Endothelial cell of umbilical vein (primary cell): ENCODE measurements at regions not wholly inside any gene's neighbourhood (a gene's known extent, or its start where the extent isn't known, plus 50 kb on each side); places are given as distances from the start of the nearest gene placed in this dataset.

ENCODE experiments used
- BruUV-seq: library from RNA; stranded (reverse); fragments of 400-500 nt; replicated peaks from 2 replicates; lab custom pipeline; 2021; lab: Mats Ljungman, UMichigan
- CTCF ChIA-PET: fragments of 300-600, 350-600 bp; sonication (Branson Sonifier 250); formaldehyde crosslinking; loops from one replicate; lab custom pipeline; 2021; ENCODE audit warnings: antibody characterized with exemption, inconsistent platforms; lab: Charles Lee
- POLR2A ChIA-PET: fragments of 300-600, 350-600 bp; sonication (Branson Sonifier 250); formaldehyde crosslinking; loops from one replicate; lab custom pipeline; 2021; ENCODE audit warnings: antibody characterized with exemption, inconsistent platforms; lab: Charles Lee
- DNase-seq: peaks from one replicate; pipeline ENCODE4 v3.0.0-alpha.2; 2011; ENCODE audit warnings: low read depth, low spot score
- FAIRE-seq: peaks from 2 replicates; lab custom pipeline; 2011; peaks lifted over from hg19 to GRCh38; lab: Jason Lieb, UNC
- H2AFZ ChIP-seq: 2 replicates; pipeline ENCODE4 v1.6.0; 2012; ENCODE audit warnings: low read depth, low read length, control low read depth, inconsistent platforms
- H3K27ac ChIP-seq: 2 replicates; pipeline ENCODE4 v1.5.1; 2011; ENCODE audit warnings: low read depth, mild to moderate bottlenecking, control low read depth, low read length, moderate library complexity; ENCODE audit not compliant: insufficient read depth
- H3K27me3 ChIP-seq, 2 experiments: 2 replicates each; pipeline versions ENCODE4 v1.6.0 to v1.6.1; 2011; ENCODE audit warnings: low read length in 2 of 2, mixed read lengths in 1 of 2; ENCODE audit not compliant: control insufficient read depth in 2 of 2, insufficient read depth in 2 of 2
- H3K36me3 ChIP-seq, 2 experiments: 2 replicates in 1 of 2; 3 replicates in 1 of 2; pipeline ENCODE4 v1.5.1; 2011; ENCODE audit warnings: low read length in 2 of 2, mild to moderate bottlenecking in 1 of 2, moderate library complexity in 1 of 2; ENCODE audit not compliant: control insufficient read depth in 2 of 2, insufficient read depth in 2 of 2; ENCODE audit errors: extremely low read depth in 1 of 2
- H3K4me1 ChIP-seq: 3 replicates; pipeline ENCODE4 v1.5.1; 2011; ENCODE audit warnings: mild to moderate bottlenecking, low read length; ENCODE audit not compliant: control insufficient read depth, insufficient read depth; ENCODE audit errors: extremely low read depth
- H3K4me2 ChIP-seq: 2 replicates; pipeline ENCODE4 v1.6.1; 2011; ENCODE audit warnings: low read length, control low read depth, mixed read lengths; ENCODE audit not compliant: insufficient read depth
- H3K4me3 ChIP-seq, 3 experiments: fragments of 200-600 bp in 1 of 3; sonication (generic), shearing (Covaris generic) in 1 of 3; replicated peaks in 1 of 3; 2 replicates each; pipeline ENCODE4 v1.5.1; 2011 to 2016; ENCODE audit warnings: control low read depth in 3 of 3, low read length in 3 of 3, mild to moderate bottlenecking in 2 of 3, inconsistent platforms in 1 of 3, low read depth in 1 of 3, moderate library complexity in 1 of 3; ENCODE audit not compliant: insufficient read depth in 1 of 3
- H3K79me2 ChIP-seq: 2 replicates; pipeline ENCODE4 v1.6.0; 2012; ENCODE audit warnings: low read length, inconsistent platforms; ENCODE audit not compliant: control insufficient read depth, insufficient read depth
- H3K9ac ChIP-seq: replicated peaks from 2 replicates; pipeline ENCODE3; 2011; ENCODE audit warnings: low read length, control low read depth; ENCODE audit not compliant: insufficient read depth; ENCODE audit errors: extremely low read depth
- H3K9me1 ChIP-seq: replicated peaks from 3 replicates; pipeline ENCODE4 v1.6.0; 2011; ENCODE audit warnings: mild to moderate bottlenecking, low read length; ENCODE audit not compliant: control insufficient read depth, insufficient read depth; ENCODE audit errors: extremely low read depth
- H3K9me3 ChIP-seq: replicated peaks from 2 replicates; pipeline ENCODE4 v1.5.1; 2012; ENCODE audit warnings: low read length, inconsistent platforms; ENCODE audit not compliant: control insufficient read depth, insufficient read depth
- H4K20me1 ChIP-seq: replicated peaks from 2 replicates; pipeline ENCODE3; 2011; ENCODE audit warnings: mild to moderate bottlenecking, low read length; ENCODE audit not compliant: control insufficient read depth, insufficient read depth; ENCODE audit errors: extremely low read depth
- POLR2A ChIP-seq: IDR thresholded peaks from 2 replicates; pipeline ENCODE4 v1.6.1; 2012; ENCODE audit warnings: low read depth, mild to moderate bottlenecking, control low read depth, low read length
- dilution Hi-C: fragments of 300-500 bp; cut with MboI; formaldehyde crosslinking; loops from one replicate; pipeline ENCODE4 v1.15.0; 2019; ENCODE audit warnings: low sequenced_read_pairs; ENCODE audit not compliant: extremely low pct_ligation_motif_present
- intact Hi-C: fragments of 100-400 bp; cut with micrococcal nuclease; formaldehyde crosslinking; loops from one replicate; pipeline ENCODE4 v1.10.0; 2022
- TF ChIP-seq, protein P1 (sequence below), 2 donors: IDR thresholded peaks; 1 replicate in 1 of 2; 2 replicates in 1 of 2; pipeline ENCODE4 v1.5.1; 2011; ENCODE audit warnings: low read length in 2 of 2, mild to moderate bottlenecking in 2 of 2, moderate library complexity in 2 of 2, control low read depth in 1 of 2, inconsistent platforms in 1 of 2, low read depth in 1 of 2; ENCODE audit not compliant: insufficient read depth in 1 of 2; ENCODE audit errors: extremely low read depth in 1 of 2

DNA sequence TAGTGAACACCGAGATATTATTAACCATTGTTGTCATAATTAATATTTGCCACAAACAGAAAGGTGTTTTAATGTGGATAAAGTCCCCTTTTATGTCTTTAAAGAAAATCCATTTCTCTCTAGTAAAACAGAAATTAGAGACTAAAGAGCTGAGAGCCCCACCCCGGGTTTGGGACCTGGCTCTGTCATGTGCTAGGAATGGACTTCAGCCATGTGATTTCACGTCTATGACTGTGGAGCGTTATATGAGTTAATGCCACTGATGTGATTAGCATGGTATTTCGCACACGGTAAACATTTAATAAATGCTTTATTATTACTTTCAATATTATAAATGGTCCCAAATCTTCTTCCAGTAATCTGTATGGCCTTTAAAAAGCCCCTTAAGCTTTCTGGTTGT lies 205.0 kb upstream of the NFIA start:
- no TSS peak for BruUV-seq
- H3K4me2 ChIP-seq, result no peak overlapping the region
- no peak overlapping the region for H3K4me3 ChIP-seq
- no peaks in the 10 kb centered on the region for H3K27me3 ChIP-seq
- H3K9ac ChIP-seq, result no peak overlapping the region
- TF ChIP-seq, protein P1, sequence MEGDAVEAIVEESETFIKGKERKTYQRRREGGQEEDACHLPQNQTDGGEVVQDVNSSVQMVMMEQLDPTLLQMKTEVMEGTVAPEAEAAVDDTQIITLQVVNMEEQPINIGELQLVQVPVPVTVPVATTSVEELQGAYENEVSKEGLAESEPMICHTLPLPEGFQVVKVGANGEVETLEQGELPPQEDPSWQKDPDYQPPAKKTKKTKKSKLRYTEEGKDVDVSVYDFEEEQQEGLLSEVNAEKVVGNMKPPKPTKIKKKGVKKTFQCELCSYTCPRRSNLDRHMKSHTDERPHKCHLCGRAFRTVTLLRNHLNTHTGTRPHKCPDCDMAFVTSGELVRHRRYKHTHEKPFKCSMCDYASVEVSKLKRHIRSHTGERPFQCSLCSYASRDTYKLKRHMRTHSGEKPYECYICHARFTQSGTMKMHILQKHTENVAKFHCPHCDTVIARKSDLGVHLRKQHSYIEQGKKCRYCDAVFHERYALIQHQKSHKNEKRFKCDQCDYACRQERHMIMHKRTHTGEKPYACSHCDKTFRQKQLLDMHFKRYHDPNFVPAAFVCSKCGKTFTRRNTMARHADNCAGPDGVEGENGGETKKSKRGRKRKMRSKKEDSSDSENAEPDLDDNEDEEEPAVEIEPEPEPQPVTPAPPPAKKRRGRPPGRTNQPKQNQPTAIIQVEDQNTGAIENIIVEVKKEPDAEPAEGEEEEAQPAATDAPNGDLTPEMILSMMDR (IDR thresholded peaks at IDR 0.05; ENCODE audit: extremely low read depth in 1 of 2, insufficient read depth in 1 of 2, low read depth in 1 of 2, low read length in 2 of 2), result no peak
- H2AFZ ChIP-seq, result no peak overlapping the region
- H3K36me3 ChIP-seq, result no peaks in the 10 kb centered on the region
- CTCF ChIA-PET, result no interaction called here
- H3K9me1 ChIP-seq, result no peaks in the 10 kb centered on the region
- no peaks in the 10 kb centered on the region for H3K9me3 ChIP-seq
- no peaks in the 10 kb centered on the region for H4K20me1 ChIP-seq
- FAIRE-seq, result no peak
- no peak for DNase-seq
- peaks cover 14% of the 10 kb centered on the region for H3K4me1 ChIP-seq
- dilution Hi-C loops (no loop called here), intact Hi-C loops (no loop called here)
- H3K27ac ChIP-seq, result no peak overlapping the region
- POLR2A ChIA-PET, result no interaction called here
- H3K79me2 ChIP-seq, result no peaks in the 10 kb centered on the region

DNA sequence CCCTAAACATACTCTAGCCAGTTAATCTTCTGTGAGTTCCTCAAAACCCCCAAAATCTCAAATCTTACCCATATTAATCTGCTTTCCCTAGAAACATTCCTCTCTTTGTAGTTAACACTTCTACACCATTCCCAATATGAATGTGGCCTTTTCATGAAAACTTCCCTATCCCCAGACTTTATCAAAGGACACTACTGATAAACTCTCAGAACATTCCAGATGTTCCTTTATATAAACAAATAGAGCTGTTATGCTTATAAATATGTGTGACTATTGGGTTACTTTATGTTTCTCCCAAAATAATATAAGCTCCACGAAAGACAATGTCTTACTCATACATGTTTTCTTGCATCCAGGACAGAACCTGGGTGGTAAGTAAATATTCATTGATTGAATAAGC lies 205.4 kb upstream of the NFIA start:
- Histone ChIP-seq H3K9ac (no peak overlapping the region), H3K27ac (no peak overlapping the region), H3K4me2 (no peak overlapping the region), H3K9me1 (no peaks in the 10 kb centered on the region), H4K20me1 (no peaks in the 10 kb centered on the region), H3K27me3 (no peaks in the 10 kb centered on the region), H3K4me3 (no peak overlapping the region), H2AFZ (no peak overlapping the region), H3K9me3 (no peaks in the 10 kb centered on the region), H3K79me2 (no peaks in the 10 kb centered on the region), H3K4me1 (peaks cover 14% of the 10 kb centered on the region), H3K36me3 (no peaks in the 10 kb centered on the region)
- intact Hi-C loops (no loop called here), dilution Hi-C loops (no loop called here)
- FAIRE-seq (no peak), DNase-seq (no peak)
- BruUV-seq, result no TSS peak
- ChIA-PET CTCF (no interaction called here), POLR2A (no interaction called here)
- TF ChIP-seq POLR2A, result no peak
